Islet of Langerhans (tissue), 1 donor: ENCODE measurements at regions not wholly inside any gene's neighbourhood (a gene's known extent, or its start where the extent isn't known, plus 50 kb on each side); places are given as distances from the start of the nearest gene placed in this dataset.
"Not testable (repeated sequence)": the region's sequence is repeated elsewhere in the genome, so short reads cannot be mapped to it uniquely, and the experiment has no call there.

Source experiments
- FAIRE-seq: peaks from one replicate; lab custom pipeline; 2011; peaks lifted over from hg19 to GRCh38; lab: Jason Lieb, UNC

DNA sequence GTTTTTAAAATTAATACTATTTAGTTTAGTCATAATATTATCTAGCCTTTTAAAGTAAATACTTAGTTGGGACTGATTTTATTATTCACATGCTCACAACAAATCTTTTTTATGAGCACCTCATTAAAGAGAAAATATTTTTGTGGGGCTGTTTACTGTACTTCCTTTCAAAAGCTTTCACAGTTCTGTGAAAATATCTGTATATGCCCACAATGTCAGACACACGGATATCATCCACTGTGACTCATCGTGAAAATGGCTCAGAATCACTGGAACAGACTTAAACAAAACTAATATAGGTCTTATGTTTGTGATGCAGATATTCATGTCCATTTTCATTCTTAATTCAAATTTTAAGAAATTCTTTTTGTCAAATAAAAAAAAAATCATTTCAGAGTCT is 305.2 kb downstream of the RAB38 start:
- no peak for FAIRE-seq

- FAIRE-seq: no peak
These were observed 308.3 kb downstream of the RAB38 start for GRCh38 chr11:87866951-87867350.

- no peak for FAIRE-seq
These were observed 314.2 kb downstream of the RAB38 start for GRCh38 chr11:87861030-87861429.

DNA sequence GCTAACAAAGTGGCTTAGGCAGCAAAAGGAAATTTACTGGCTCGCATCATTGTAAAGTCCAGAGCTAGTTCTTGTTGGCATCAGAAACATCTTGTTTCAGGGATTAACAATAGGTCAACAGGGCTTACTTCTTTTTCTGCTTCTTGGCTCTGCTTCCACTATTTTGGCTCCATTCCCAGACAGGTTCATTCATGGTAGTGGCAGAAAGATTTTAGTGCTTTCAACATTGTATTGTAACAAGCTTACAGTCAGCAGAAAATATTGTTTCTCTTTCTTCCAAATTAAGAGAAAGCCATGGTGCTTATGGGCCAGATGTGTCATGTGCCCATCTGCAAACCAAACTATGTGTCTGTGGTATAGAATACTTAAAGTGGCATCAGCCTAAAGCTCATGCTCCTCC is 315.6 kb downstream of the RAB38 start:
- no peak for FAIRE-seq

GRCh38 chr11:87851827-87852226 is 323.4 kb downstream of the RAB38 start:
- no peak for FAIRE-seq

DNA sequence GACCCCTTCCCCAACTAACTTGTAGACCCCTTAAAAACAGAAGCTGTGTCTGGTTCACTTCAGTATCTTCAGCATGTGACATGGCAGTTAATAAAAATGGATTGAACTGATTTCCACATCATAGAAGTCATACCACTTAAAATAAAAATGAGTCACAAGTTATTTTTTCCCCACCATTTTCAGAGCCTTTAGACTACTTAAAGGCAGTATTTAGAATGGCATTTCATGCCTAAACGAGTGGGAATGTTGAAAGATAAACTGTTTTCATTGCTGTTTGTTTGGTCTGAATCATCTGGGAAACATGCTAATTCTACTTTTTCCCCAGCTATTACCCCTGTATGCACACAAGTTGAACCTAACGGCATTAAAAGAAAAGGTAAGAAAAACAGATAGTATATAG is 324.0 kb downstream of the RAB38 start:
- FAIRE-seq: no peak

DNA sequence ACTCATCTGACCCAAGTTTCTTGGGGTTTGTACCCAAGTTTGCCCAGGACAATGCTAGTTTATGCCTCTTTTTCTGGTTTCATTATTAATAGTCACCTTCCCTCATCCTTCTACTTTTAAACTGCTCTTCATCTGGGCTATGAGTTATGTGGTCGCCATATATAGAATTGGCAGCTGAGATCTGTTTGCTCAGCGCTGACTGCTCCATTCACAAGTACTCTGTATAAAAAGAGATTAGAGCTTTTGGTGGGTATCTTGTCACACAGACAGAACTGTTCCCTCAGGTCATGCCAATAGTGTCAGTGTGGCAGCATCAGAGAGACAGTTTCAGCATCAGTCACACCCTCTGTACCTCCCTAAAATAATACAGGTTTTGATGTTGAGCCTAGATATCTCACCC is 326.0 kb downstream of the RAB38 start:
- no peak for FAIRE-seq

DNA sequence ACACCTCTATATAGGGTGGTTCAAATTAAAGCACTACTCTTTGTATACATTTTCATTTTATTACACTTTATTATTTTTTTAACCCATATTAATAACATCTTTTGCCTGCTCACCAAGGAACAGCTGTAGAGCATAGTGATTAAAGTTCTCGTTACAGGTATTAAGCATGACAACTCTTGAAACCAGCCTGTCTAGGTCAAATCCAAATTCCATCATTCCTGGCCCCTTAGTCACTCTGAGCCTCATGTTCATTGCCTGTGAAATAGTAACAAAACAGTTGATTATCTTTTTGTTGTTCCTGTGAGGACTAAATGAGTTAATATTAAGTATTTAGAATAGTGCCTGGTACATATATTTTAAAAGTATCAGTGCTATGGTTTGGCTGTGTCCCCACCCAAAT is 334.5 kb downstream of the RAB38 start:
- no peak for FAIRE-seq

DNA sequence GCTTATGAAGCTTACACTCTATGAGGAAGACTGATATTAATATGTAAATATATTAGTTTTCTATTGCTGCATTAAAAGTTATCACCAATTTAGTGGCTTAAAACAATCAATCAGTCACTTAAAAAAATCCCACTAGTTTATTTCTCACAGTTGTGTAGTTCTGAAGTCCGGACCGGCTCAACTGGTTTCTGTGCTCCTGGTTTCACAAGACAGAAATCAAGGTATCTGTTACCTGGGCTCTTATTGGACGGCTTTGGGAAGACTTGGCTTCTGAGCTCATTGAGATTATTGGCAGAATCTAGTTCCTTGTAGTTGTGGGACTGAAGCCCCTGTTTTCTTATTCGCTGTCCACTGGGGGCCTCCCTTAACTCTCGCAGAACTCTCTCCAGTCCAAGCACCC is 343.0 kb downstream of the RAB38 start:
- FAIRE-seq: no peak

GRCh38 chr11:87820011-87820410 is 355.2 kb downstream of the RAB38 start:
- no peak for FAIRE-seq

DNA sequence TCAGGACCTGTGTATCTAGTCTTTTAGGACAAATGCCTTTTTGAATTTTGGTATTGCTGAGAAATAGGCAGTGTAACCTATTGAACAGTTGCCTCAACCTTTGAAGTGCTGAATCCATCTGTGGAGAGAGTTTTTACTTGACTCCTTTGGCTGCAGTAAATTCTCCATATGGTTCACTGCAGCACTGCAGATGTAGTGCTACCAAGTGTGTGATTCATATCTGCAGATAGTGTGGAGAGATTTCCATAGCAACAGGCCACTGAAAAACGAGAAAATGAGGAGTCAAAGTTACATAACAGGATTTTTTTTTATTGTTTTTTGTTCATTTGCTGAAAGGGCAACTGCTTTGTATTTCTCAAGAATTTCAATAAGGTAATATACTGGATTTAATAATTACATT is 356.1 kb downstream of the RAB38 start:
- no peak for FAIRE-seq

- FAIRE-seq: no peak
These were observed 362.5 kb downstream of the RAB38 start for GRCh38 chr11:87812571-87813365.

DNA sequence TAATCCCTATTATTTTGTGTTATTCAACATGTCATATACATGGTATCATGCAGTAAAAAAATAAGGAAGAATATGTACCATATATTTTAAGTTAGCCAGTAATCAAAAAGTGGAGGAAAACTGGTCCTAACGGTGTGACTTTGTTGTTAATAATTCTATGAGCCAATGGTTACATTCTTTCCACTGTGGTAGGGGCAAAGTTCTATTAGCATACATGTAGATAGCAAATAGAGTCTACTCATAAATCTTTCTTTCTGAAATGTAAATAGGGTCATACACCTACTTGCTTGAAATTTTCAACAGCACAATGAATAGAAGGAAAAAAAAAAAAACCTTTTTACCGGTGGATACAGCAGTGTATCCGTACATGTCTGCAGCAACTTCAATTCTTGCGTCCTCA is 364.8 kb downstream of the RAB38 start:
- no peak for FAIRE-seq

- no peak for FAIRE-seq
These were observed 366.0 kb downstream of the RAB38 start for GRCh38 chr11:87809256-87809655.

- FAIRE-seq: no peak
These were observed 371.1 kb downstream of the RAB38 start for GRCh38 chr11:87804176-87804575.

DNA sequence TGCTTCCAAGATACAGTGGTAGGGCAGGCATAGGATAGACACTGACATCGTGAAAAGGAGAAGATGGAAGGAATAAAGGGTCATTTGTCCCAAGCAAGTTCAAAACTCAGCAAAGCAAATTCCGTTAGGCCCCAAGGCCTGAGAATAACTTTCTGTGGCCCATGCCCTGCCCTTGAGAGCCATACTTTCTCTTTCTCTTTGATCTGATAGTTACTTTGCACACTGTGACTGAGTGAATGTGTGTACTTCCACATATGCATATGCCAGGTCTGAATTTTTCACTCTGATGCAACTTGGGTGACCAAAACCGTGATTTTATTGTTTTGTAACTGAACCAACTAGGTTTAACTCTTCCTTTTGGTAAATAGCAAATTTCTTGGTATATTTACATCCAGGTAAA is 371.5 kb downstream of the RAB38 start:
- no peak for FAIRE-seq

DNA sequence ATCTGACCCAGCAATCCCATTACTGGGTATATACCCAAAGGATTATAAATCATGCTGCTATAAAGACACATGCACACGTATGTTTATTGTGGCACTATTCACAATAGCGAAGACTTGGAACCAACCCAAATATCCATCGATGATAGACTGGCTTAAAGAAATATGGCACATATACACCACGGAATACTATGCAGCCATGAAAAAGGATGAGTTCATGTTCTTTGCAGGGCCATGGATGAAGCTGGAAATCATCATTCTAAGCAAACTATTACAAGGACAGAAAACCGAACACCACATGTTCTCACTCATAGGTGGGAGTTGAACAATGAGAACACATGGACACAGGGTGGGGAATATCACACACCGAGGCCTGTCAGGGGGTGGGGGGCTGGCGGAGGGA is 390.4 kb downstream of the RAB38 start:
- not testable (repeated sequence) for FAIRE-seq

DNA sequence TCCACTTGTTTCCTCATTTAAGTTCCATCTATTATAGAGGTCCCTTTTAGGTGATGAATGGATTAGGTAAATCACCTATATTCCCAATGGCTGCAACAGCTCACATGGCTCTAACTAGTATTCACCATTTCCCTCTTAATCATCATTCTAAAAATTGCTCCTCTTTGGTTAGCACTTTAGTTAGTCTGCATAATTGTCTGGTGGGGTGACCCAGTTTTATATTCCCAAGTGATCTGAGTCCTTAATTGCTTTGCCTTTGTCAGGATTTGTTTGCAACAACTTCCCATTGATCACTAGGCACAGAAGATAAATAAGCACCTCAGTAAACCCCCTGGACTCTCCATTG is 395.2 kb downstream of the RAB38 start:
- FAIRE-seq: no peak

DNA sequence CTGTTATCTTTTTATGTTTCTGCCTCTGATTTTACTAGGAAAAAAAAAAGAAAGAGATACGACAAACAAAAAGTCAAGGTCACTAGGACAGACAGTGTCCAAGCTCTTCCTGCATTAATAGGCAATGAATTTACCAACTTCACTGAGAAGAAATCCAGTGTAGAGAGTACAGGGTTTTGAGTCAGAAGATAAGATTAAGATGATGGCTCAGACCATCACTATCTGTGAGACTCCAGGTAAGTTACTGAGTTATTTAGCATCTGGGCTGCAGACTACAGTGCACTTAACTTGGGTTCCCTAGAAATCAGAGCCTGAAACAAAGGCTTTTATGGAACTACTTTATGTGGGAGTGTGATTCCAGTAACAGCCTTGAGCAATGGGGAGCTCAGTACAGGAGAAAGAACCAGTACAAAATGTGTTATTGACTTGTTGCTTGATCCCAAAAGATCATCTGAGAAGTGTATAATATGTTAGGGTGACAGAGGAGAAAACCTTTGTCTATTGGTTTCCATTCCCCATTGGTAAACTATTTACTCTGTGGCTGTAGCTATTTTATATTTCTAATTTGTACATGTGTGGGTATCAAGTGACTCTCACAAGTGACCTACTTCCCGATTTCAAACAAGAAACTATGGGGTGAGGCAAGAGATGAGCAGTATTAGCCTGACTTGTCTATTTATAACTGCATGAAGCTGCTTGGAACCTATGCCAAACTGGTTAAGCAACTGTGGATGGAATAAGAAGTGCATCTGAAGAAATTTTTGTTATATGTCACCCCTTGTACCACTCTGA is 395.8 kb downstream of the RAB38 start:
- no peak for FAIRE-seq

DNA sequence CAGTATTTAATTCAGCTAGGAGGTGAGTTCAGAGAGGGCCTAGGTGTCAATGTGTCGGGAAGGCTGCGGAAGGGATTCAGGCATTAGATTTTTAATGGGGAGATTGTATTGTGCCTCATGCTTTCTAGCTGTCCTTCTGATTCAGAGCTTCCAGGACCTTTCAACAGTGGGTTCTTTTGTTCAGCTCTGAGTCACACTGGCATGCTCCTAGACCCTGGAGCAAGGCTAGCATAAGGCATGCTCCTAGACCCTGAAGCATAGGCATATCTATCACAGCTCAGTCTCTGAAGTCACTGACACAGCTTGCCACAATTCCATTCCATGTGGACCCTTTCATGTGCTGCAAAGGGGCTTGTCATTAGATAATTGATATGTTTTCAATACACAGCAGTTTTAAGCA is 396.9 kb downstream of the RAB38 start:
- FAIRE-seq: no peak

- no peak for FAIRE-seq
These were observed 400.2 kb downstream of the RAB38 start for GRCh38 chr11:87775036-87775435.

DNA sequence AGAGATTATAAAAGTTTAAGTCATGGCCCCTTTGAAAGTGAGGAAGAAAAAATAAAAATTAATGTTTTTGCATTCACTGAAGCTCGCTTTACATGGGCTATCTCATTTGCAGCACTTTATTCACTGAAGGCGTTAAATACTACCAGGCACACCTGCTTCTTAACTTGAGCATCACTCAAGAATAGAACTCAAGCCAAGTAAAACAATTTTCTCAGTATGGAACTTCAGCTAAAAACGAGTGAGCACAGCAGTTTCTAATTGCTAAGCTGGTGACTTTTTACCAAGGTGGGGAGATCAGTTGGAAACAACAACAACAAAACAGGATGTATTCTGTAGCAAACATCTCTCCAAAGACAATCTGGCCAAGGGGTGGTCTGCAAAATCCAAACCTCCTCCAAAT is 405.6 kb downstream of the RAB38 start:
- FAIRE-seq: no peak

DNA sequence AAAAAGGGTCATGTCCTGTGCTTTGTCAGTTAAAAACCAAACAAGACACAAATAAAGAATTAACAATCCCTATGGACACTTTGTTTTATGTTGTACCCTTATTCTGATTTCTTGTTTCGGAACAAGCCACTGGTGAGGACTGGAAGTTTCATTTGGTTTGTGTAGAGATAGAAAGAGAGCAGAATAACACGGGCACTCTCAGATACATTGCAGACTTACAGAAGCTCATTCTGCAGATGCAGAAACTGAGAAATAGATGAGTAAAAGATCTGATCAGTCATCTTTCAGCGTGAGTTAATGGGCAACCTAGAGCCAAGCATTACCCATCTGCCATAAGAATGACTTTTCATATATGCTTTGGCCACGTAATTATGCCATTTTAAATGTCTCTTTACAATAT is 407.6 kb downstream of the RAB38 start:
- no peak for FAIRE-seq

DNA sequence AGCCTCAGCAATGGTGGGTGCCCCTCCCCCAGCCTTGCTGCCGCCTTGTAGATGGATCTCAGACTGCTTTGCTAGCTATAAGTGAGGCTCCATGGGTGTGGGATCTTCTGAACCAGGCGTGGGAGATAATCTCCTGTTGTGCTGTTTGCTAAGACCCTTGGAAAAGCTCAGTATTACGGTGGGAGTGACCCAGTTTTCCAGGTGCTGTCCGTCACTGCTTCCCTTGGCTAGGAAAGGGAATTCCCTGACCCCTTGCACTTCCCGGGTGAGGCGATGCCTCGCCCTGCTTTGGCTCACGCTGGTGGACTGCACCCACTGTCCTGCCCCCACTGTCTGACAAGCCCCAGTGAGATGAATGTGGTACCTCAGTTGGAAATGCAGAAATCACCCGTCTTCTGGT is 411.2 kb downstream of the RAB38 start:
- not testable (repeated sequence) for FAIRE-seq
